Breast epithelium (tissue), 4 donors: ENCODE measurements at regions not wholly inside any gene's neighbourhood (a gene's known extent, or its start where the extent isn't known, plus 50 kb on each side); places are given as distances from the start of the nearest gene placed in this dataset.
"Not testable (repeated sequence)": the region's sequence is repeated elsewhere in the genome, so short reads cannot be mapped to it uniquely, and the experiment has no call there.

Source experiments
- DNase-seq, 2 donors: peaks; one replicate each; pipeline ENCODE4 v3.0.0-alpha.2; 2019; ENCODE audit warnings: low spot score in 2 of 2
- H3K27ac ChIP-seq, 2 donors: fragments of 200-600 bp; sonication (generic) in 1 of 2; one replicate each; pipeline ENCODE4 v1.5.1; 2016 to 2019; ENCODE audit warnings: mild to moderate bottlenecking in 1 of 2
- H3K27me3 ChIP-seq, 2 donors: fragments of 200-600 bp; sonication (generic) in 1 of 2; one replicate each; pipeline versions ENCODE4 v1.5.1 to v1.6.0; 2017 to 2019; ENCODE audit warnings: control low read depth in 1 of 2, mild to moderate bottlenecking in 1 of 2
- H3K36me3 ChIP-seq: fragments of 200-600 bp; one replicate; pipeline ENCODE4 v1.5.1; 2019
- H3K4me1 ChIP-seq, 2 donors: fragments of 200-600 bp; sonication (generic); one replicate each; pipeline ENCODE4 v1.5.1; 2016 to 2019; ENCODE audit warnings: control low read depth in 1 of 2
- H3K4me3 ChIP-seq, 3 donors: fragments of 200-600 bp; sonication (generic); 1 replicate in 2 of 3; 2 replicates in 1 of 3; pipeline ENCODE4 v1.5.1; 2016 to 2019; ENCODE audit warnings: mild to moderate bottlenecking in 3 of 3, moderate library complexity in 2 of 3
- H3K9me3 ChIP-seq, 2 donors: fragments of 200-600 bp; sonication (generic) in 1 of 2; one replicate each; pipeline ENCODE4 v1.5.1; 2016 to 2019; ENCODE audit warnings: control low read depth in 1 of 2
- CTCF ChIP-seq, 3 donors: fragments of 450-650 bp; IDR thresholded peaks; one replicate each; pipeline ENCODE4 v1.5.1; 2016 to 2017; ENCODE audit warnings: antibody characterized with exemption in 3 of 3, mild to moderate bottlenecking in 3 of 3, moderate library complexity in 3 of 3
- POLR2A ChIP-seq: fragments of 450-650 bp; IDR thresholded peaks from one replicate; pipeline ENCODE4 v1.6.1; 2016; ENCODE audit warnings: antibody characterized with exemption, mild to moderate bottlenecking, moderate library complexity
- POLR2AphosphoS5 ChIP-seq, 3 donors: sonication (generic); formaldehyde crosslinking; IDR thresholded peaks; one replicate each; pipeline ENCODE4 v1.6.1; 2017; ENCODE audit warnings: antibody characterized with exemption in 3 of 3
- intact Hi-C: fragments of 100-400 bp; cut with DNase I; formaldehyde crosslinking; loops from one replicate; pipeline ENCODE4 v1.15.1; 2023; ENCODE audit warnings: low total_unique reads

DNA sequence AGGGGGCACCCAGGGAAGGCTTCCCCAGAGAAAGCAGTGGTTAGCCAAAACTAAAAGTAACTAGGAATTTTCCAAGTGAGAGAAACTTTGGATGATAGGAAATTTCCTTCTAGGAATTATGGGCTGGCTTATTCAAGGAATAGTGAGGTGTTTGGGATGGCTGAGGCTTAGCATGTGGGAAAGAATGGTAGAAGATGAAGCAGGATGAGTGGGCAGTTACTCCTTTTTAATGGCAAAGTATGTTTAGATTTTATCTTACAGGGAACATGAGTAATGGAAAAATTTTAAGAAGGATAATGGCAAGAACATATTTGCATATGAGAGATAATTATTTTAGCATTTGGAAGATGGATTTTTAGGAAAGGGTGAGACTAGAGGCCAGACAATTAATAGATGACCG, 197.6 kb downstream of the SLC38A4 start:
- no peak for DNase-seq
- TF ChIP-seq POLR2A, result no peak
- no peak for TF ChIP-seq CTCF (IDR thresholded peaks at IDR 0.05)
- TF ChIP-seq POLR2AphosphoS5 (IDR thresholded peaks at IDR 0.05), result no peak
- Histone ChIP-seq H3K4me1 (no peaks in the 10 kb centered on the region), H3K4me3 (no peak overlapping the region), H3K9me3 (no peaks in the 10 kb centered on the region), H3K27me3 (no peaks in the 10 kb centered on the region), H3K27ac (no peak overlapping the region), H3K36me3 (no peaks in the 10 kb centered on the region)
- intact Hi-C loops, result no loop called here

- no peak for DNase-seq
- Histone ChIP-seq H3K9me3 (no peaks in the 10 kb centered on the region), H3K4me1 (no peaks in the 10 kb centered on the region), H3K36me3 (no peaks in the 10 kb centered on the region), H3K27ac (no peak overlapping the region), H3K27me3 (no peaks in the 10 kb centered on the region), H3K4me3 (no peak overlapping the region)
- intact Hi-C loops, result loop anchor here (2.0 kb wide), 1 partner anchor 39 kb away; no protein-coding TSS in a partner anchor
- TF ChIP-seq POLR2A (no peak), POLR2AphosphoS5 (IDR thresholded peaks at IDR 0.05) (no peak), CTCF (IDR thresholded peaks at IDR 0.05) (no peak)
Observed at GRCh38 chr12:46627686-46628085, 198.1 kb downstream of the SLC38A4 start.

DNA sequence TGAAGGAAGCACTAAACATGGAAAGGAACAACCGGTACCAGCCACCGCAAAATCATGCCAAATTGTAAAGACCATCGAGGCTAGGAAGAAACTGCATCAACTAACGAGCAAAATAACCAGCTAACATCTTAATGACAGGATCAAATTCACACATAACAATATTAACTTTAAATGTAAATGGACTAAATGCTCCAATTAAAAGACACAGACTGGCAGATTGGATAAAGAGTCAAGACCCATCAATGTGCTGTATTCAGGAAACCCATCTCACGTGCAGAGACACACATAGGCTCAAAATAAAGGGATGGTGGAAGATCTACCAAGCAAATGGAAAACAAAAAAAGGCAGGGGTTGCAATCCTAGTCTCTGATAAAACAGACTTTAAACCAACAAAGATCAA, 206.3 kb downstream of the SLC38A4 start:
- H3K36me3 ChIP-seq, H3K9me3 ChIP-seq, H3K27ac ChIP-seq, H3K4me1 ChIP-seq, H3K4me3 ChIP-seq, intact Hi-C loops, DNase-seq, H3K27me3 ChIP-seq: not testable (repeated sequence)

DNA sequence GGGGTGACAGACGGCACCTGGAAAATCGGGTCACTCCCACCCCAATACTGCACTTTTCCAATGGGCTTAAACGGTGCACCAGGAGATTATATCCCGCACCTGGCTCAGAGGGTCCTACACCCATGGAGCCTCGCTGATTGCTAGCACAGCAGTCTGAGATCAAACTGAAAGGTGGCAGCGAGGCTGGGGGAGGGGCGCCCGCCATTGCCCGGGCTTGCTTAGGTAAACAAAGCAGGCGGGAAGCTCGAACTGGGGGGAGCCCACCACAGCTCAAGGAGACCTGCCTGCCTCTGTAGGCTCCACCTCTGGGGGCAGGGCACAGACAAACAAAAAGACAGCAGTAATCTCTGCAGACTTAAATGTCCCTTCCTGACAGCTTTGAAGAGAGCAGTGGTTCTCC, 208.1 kb downstream of the SLC38A4 start:
- H3K27ac ChIP-seq, H3K4me1 ChIP-seq, intact Hi-C loops, H3K9me3 ChIP-seq, H3K36me3 ChIP-seq, H3K4me3 ChIP-seq, H3K27me3 ChIP-seq, DNase-seq: not testable (repeated sequence)

DNA sequence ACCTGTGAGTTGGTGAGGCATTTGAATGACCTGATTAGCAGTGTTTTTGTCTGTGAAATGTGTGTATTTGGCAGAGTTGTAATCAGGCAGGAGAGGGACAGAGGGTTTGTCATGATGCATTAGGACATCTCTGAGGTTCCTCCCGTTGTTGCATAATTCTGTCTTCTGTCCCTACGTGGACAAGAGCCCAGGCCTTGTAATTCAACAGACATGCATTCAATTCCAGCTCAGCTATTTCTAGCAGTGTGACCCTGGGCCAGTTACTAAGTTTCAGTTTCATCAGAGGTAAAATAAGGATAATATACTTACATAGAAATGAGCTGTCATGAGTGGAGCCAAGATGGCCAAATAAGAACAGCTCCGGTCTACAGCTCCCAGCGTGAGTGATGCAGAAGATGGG, 208.6 kb downstream of the SLC38A4 start:
- no peaks in the 10 kb centered on the region for H3K4me1 ChIP-seq
- no peaks in the 10 kb centered on the region for H3K9me3 ChIP-seq
- H3K4me3 ChIP-seq, result no peak overlapping the region
- H3K36me3 ChIP-seq, result no peaks in the 10 kb centered on the region
- peak in 1 of 2 donors; percentile 22 for DNase-seq
- intact Hi-C loops, result no loop called here
- TF ChIP-seq CTCF (IDR thresholded peaks at IDR 0.05) (no peak), POLR2AphosphoS5 (IDR thresholded peaks at IDR 0.05) (peak; percentile 34 to 76 (median 49))
- no peak overlapping the region for H3K27ac ChIP-seq
- no peaks in the 10 kb centered on the region for H3K27me3 ChIP-seq

DNA sequence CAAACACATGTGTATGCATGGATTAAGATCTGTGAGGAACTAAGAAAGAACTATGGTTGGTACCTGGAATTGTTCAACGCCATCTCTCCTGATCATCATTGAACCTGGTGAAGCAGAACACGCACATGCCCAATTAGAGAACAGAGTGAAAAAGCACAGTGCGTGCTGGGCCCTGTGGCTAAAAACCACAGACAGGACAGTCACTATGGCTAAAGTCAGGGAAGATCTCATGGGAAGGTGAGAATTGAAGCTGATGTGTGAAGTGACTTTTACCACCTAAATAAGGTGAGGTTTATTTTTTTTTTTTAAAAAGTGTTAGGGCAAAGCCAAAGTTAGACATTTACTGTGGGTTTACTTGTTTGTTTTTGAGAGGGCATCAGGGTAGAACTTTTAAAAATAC, 215.0 kb downstream of the SLC38A4 start:
- H3K27ac ChIP-seq, result no peak overlapping the region
- peaks cover 0 to 4% of the 10 kb centered on the region in 2 donors for H3K4me1 ChIP-seq
- no peak for DNase-seq
- intact Hi-C loops, result no loop called here
- no peaks in the 10 kb centered on the region for H3K36me3 ChIP-seq
- H3K9me3 ChIP-seq, result no peaks in the 10 kb centered on the region
- no peak overlapping the region for H3K4me3 ChIP-seq
- no peak for TF ChIP-seq POLR2AphosphoS5 (IDR thresholded peaks at IDR 0.05)
- no peak for TF ChIP-seq CTCF (IDR thresholded peaks at IDR 0.05)
- no peak for TF ChIP-seq POLR2A
- no peaks in the 10 kb centered on the region for H3K27me3 ChIP-seq
